DND-41 (cell line): ENCODE measurements at regions not wholly inside any gene's neighbourhood (a gene's known extent, or its start where the extent isn't known, plus 50 kb on each side); places are given as distances from the start of the nearest gene placed in this dataset.

Source experiments
- ATAC-seq: fragments of 200-7000 bp; cut with Tn5 transposase; 3 replicates; pipeline ENCODE4 v1.9.1; 2021; ENCODE audit warnings: low read depth; ENCODE audit not compliant: insufficient read depth
- DNase-seq: peaks from one replicate; pipeline ENCODE4 v3.0.0-alpha.2; 2020
- H2AFZ ChIP-seq: 2 replicates; pipeline ENCODE4 v1.6.0; 2012; ENCODE audit warnings: low read depth, low read length
- H3K27ac ChIP-seq: 2 replicates; pipeline ENCODE4 v1.5.1; 2012; ENCODE audit warnings: low read length, inconsistent platforms
- H3K27me3 ChIP-seq: fragments of 200-600 bp; sonication (generic); 2 replicates; pipeline ENCODE4 v1.6.0; 2012; ENCODE audit warnings: low read length, mild to moderate bottlenecking, inconsistent platforms; ENCODE audit not compliant: insufficient read depth, poor library complexity
- H3K36me3 ChIP-seq: 2 replicates; pipeline ENCODE4 v1.5.1; 2012; ENCODE audit warnings: low read length, inconsistent platforms; ENCODE audit not compliant: insufficient read depth
- H3K4me1 ChIP-seq: 2 replicates; pipeline ENCODE4 v1.5.1; 2012; ENCODE audit warnings: mild to moderate bottlenecking, low read length; ENCODE audit not compliant: insufficient read depth
- H3K4me2 ChIP-seq: 2 replicates; pipeline ENCODE4 v1.6.0; 2012; ENCODE audit warnings: mild to moderate bottlenecking, moderate library complexity, low read length, inconsistent platforms; ENCODE audit not compliant: insufficient read depth
- H3K4me3 ChIP-seq, 2 experiments: fragments of 200-600 bp in 1 of 2; shearing (Covaris generic) in 1 of 2; 2 replicates each; pipeline ENCODE4 v1.5.1; 2012 to 2016; ENCODE audit warnings: inconsistent platforms in 2 of 2, low read length in 2 of 2, mild to moderate bottlenecking in 2 of 2, low read depth in 1 of 2, moderate library complexity in 1 of 2
- H3K79me2 ChIP-seq: 2 replicates; pipeline ENCODE4 v1.6.0; 2012; ENCODE audit warnings: low read length, inconsistent platforms; ENCODE audit not compliant: insufficient read depth
- H3K9ac ChIP-seq: 2 replicates; pipeline ENCODE4 v1.6.0; 2012; ENCODE audit warnings: low read depth, mild to moderate bottlenecking, inconsistent platforms, low read length, moderate library complexity
- H3K9me3 ChIP-seq: 2 replicates; pipeline ENCODE4 v1.5.1; 2012; ENCODE audit warnings: low read length, moderate library complexity, mild to moderate bottlenecking, inconsistent platforms; ENCODE audit not compliant: insufficient read depth, severe bottlenecking
- H4K20me1 ChIP-seq: 2 replicates; pipeline ENCODE4 v1.6.0; 2012; ENCODE audit warnings: low read length; ENCODE audit not compliant: insufficient read depth
- EZH2 ChIP-seq: IDR thresholded peaks from 3 replicates; pipeline ENCODE4 v1.6.1; 2012; ENCODE audit warnings: borderline replicate concordance, low read depth, mild to moderate bottlenecking, moderate library complexity, low read length, inconsistent platforms; ENCODE audit not compliant: severe bottlenecking
- TF ChIP-seq, protein P1 (sequence below): IDR thresholded peaks from 2 replicates; pipeline ENCODE4 v1.5.1; 2012; ENCODE audit warnings: borderline replicate concordance, low read length, moderate library complexity, mild to moderate bottlenecking; ENCODE audit not compliant: poor library complexity, severe bottlenecking; ENCODE audit errors: extremely low read depth

DNA sequence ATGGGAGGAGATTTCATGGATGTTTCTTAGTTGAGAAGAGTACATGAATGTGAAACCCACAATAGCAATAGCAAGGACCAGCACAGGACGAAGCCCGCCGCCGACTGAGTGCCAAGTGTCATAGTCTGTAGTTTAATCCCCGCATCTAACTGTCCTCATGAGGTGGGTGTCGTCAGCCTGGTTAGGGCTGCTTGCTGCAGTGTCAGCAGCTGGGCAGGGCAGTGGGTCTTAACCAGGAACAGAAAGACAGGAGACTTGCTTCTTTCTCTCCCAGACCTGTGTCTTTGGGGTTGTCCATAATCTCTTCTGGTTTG, 146.6 kb downstream of the VAPA start:
- Histone ChIP-seq H3K4me1 (no peaks in the 10 kb centered on the region), H3K4me3 (no peak overlapping the region), H3K9ac (no peak overlapping the region), H3K9me3 (no peaks in the 10 kb centered on the region), H3K79me2 (no peaks in the 10 kb centered on the region), H4K20me1 (no peaks in the 10 kb centered on the region), H3K36me3 (no peaks in the 10 kb centered on the region), H3K4me2 (no peak overlapping the region), H2AFZ (no peak overlapping the region), H3K27ac (no peak overlapping the region), H3K27me3 (no peaks in the 10 kb centered on the region)
- no peak for DNase-seq
- ATAC-seq = no peak
- no peak for TF ChIP-seq EZH2
- TF ChIP-seq, protein P1, sequence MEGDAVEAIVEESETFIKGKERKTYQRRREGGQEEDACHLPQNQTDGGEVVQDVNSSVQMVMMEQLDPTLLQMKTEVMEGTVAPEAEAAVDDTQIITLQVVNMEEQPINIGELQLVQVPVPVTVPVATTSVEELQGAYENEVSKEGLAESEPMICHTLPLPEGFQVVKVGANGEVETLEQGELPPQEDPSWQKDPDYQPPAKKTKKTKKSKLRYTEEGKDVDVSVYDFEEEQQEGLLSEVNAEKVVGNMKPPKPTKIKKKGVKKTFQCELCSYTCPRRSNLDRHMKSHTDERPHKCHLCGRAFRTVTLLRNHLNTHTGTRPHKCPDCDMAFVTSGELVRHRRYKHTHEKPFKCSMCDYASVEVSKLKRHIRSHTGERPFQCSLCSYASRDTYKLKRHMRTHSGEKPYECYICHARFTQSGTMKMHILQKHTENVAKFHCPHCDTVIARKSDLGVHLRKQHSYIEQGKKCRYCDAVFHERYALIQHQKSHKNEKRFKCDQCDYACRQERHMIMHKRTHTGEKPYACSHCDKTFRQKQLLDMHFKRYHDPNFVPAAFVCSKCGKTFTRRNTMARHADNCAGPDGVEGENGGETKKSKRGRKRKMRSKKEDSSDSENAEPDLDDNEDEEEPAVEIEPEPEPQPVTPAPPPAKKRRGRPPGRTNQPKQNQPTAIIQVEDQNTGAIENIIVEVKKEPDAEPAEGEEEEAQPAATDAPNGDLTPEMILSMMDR = no peak

DNA sequence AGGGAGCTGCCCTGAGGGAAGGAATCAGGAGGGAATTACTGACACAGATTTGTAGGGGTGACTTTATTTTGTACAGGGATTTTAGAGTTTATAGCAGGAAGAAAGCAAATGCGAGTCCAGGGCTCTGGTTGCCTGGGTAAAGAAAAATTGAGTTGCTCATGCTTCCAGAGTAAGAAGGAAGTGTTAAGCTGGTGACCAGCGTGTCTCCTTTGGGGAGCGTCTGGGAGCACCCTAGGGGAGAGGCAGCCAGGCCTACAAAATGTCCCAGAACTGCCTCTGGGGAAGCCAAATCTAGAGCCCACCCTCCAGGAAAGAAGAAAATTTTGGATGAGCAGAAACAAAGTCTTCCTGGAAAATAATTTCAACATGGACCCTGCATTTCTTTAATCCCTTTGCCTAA, 147.0 kb downstream of the VAPA start:
- Histone ChIP-seq H2AFZ (no peak overlapping the region), H3K9me3 (no peaks in the 10 kb centered on the region), H3K79me2 (no peaks in the 10 kb centered on the region), H3K4me3 (no peak overlapping the region), H3K4me1 (no peaks in the 10 kb centered on the region), H3K36me3 (no peaks in the 10 kb centered on the region), H3K27me3 (no peaks in the 10 kb centered on the region), H3K4me2 (no peak overlapping the region), H3K9ac (no peak overlapping the region), H4K20me1 (no peaks in the 10 kb centered on the region), H3K27ac (no peak overlapping the region)
- DNase-seq = no peak
- TF ChIP-seq, protein P1 = no peak
- no peak for TF ChIP-seq EZH2
- ATAC-seq = no peak

DNA sequence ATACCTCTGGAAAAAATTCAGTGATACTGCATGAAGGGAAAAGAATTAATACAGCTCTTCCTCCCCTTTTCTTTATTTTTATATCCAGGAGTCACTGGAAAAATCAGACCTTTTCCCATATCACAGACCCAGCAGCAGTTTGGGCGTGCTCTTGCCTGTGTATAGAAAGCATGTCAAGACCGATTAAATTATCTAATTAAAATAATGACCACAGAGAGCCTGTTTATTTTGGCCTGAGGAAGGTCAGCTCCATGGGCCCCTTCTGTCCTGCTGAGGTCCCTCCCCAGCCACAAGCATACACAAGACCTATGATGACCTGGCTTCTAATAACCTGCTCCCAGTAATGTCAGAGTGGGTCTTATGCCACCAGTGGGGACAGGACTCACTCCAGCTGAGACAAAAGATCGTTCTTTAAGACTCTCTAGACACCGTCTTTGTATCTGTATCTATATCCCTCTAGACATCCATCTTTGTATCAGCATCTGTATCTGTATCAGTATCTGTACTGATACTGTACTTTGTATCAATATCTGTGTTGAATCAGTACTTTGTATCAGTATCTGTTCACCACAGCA, 147.8 kb downstream of the VAPA start:
- no peak for ATAC-seq
- H3K27ac ChIP-seq = no peak overlapping the region
- no peaks in the 10 kb centered on the region for H3K79me2 ChIP-seq
- H3K27me3 ChIP-seq = no peaks in the 10 kb centered on the region
- TF ChIP-seq, protein P1 = no peak
- TF ChIP-seq EZH2 = no peak
- no peaks in the 10 kb centered on the region for H4K20me1 ChIP-seq
- DNase-seq = no peak
- no peak overlapping the region for H3K4me3 ChIP-seq
- H2AFZ ChIP-seq = no peak overlapping the region
- H3K9me3 ChIP-seq = no peaks in the 10 kb centered on the region
- no peak overlapping the region for H3K9ac ChIP-seq
- H3K4me2 ChIP-seq = no peak overlapping the region
- H3K36me3 ChIP-seq = no peaks in the 10 kb centered on the region
- H3K4me1 ChIP-seq = no peaks in the 10 kb centered on the region
